GM12872 (cell line): ENCODE measurements at regions not wholly inside any gene's neighbourhood (a gene's known extent, or its start where the extent isn't known, plus 50 kb on each side); places are given as distances from the start of the nearest gene placed in this dataset.

Source experiments
- TF ChIP-seq, protein P1 (sequence below): IDR thresholded peaks from 3 replicates; pipeline ENCODE4 v1.5.1; 2011; ENCODE audit warnings: low read depth, mild to moderate bottlenecking, low read length, moderate library complexity; ENCODE audit not compliant: insufficient read depth

GRCh38 chr16:87235810-87236515, 81.2 kb downstream of the C16orf95 start:
- TF ChIP-seq, protein P1, sequence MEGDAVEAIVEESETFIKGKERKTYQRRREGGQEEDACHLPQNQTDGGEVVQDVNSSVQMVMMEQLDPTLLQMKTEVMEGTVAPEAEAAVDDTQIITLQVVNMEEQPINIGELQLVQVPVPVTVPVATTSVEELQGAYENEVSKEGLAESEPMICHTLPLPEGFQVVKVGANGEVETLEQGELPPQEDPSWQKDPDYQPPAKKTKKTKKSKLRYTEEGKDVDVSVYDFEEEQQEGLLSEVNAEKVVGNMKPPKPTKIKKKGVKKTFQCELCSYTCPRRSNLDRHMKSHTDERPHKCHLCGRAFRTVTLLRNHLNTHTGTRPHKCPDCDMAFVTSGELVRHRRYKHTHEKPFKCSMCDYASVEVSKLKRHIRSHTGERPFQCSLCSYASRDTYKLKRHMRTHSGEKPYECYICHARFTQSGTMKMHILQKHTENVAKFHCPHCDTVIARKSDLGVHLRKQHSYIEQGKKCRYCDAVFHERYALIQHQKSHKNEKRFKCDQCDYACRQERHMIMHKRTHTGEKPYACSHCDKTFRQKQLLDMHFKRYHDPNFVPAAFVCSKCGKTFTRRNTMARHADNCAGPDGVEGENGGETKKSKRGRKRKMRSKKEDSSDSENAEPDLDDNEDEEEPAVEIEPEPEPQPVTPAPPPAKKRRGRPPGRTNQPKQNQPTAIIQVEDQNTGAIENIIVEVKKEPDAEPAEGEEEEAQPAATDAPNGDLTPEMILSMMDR: no peak

DNA sequence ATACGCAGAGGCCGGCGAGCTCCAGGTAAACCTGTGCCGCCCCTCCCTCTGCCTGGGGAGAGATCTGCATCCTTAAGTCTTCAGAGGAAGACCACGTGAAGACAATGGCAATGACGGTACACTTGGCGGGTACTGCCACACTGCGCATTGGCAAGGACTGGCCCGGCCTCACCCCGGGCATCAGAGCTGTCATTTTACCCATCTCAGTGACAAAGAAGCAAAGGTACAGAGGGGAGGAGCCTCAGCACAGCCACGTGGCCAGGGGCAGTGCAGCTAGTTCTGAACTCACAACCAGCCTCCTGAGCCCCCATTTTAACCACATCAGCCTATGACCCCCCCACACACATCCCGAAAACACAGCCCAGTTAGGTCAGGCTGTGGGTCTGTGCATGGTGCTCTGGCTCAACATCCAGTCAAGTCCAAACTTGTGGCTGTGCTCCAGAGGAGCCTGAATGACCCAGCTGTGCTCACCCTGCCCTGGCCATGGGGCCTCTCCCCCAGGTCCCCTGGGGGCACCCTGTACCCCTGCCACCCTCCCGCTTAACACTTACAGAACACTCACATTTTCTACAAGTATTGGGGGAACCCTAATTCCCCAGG, 80.6 kb downstream of the C16orf95 start:
- TF ChIP-seq, protein P1: no peak

DNA sequence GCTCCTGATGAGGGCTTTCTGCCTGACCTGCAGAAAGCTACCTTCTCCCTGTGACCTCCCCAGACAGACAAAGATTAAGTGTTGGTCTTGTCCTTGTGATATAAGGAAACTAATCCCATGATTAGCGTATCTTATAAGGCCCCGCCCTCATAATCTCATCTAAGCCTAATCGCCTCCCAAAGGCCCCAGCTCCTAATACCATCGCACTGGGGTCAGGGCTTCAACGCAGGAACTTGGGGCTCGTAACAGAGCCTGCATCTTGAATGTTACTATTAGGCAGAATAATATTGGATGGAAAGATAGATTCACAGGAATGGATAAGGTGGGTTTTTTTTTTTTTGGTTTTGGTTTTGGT, 78.9 kb downstream of the C16orf95 start:
- TF ChIP-seq, protein P1: no peak

DNA sequence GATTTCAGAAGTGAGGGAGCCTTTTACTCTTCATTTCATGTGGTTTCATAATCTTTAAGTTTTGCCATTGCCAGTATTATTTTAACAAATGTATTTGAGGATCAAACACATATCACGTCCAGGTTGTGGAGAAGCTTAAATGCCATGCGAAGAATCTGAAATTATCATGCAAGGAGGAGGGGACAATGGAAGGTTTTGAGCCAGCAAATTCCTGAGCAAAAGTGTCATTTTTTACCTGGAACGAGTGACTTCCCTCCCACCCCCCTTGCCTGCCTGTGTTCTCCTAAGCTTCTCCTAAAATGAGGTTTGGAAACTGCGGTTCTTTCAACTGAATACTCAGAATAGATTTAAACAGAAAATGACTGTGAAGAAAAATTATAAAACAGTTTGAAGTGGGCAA, 77.6 kb downstream of the C16orf95 start:
- TF ChIP-seq, protein P1: no peak

DNA sequence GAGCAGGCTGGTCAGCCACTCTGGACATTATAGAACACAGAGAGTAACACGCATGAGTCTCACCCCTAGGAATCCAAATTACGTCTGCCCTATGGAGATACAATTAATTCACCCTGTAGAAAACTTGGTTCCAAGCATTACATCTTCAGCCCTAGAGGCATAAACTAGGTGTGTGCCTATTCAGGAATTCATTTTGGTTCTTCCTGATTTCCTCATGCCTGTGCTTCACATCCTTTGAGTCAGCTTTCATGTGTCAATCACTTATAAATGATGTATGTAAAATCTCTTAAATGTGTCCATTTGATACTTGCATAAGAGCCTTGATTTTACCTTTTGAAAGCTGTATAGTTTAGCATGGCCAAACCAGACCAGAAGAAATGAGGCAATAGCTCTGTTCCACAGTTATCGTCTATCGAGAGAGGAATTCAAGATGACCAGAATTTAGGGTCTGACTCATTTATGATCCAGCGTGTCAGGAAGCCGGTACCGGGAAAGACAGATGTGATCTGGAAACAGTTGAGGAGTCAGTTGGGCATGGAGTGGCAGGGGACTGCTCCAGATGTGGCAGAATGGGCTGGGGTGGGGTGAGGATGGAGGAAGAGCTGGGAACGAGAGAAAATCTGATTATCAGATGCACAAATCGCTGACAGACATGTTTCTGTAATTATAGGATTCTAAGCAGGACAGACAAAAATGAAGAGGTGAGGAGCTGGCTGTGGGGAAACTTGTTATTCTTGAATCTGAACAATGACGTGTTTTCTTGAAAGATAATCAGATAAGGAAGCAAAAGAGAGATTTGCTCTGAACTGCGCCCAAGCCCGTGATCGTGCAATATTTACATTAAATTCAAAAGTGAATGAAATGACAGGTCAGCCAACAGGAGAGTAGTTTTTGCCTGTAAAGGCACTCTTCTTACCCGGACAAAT, 76.7 kb downstream of the C16orf95 start:
- TF ChIP-seq, protein P1: no peak

DNA sequence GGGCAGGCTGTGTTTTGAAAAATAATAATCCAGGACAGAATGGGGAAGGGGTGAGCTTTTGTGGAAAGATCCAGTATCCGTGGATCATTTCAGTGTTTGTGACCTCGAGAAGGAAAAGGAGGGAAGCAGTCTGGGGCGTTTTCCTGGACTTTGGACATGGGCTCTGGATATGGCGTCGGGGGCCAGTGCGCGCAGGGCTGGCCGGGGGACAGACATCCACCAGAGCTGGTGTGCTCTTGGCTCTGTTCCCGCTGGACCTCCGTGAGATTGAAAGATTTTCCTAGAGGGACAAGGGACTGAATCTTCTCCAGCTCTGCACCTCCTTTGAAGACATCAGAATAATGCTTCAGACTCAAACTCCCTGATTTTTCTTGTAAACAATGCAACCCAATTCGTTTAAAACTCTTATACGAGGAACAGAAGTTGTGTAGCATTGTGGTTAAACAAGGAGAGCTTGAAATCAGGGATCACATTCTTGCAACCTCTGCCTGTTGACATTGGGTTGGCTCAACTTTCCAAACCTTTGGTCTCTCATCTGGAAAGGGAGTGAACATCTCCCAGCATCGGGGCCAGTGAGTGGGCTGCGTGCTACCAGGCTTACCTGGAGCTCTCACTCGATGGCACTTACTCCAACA, 75.9 kb downstream of the C16orf95 start:
- TF ChIP-seq, protein P1: no peak

- TF ChIP-seq, protein P1: no peak
Observed at GRCh38 chr16:87243478-87243877, 73.7 kb downstream of the C16orf95 start.
